A673 (cell line): ENCODE measurements at regions not wholly inside any gene's neighbourhood (a gene's known extent, or its start where the extent isn't known, plus 50 kb on each side); places are given as distances from the start of the nearest gene placed in this dataset.

Source experiments
- CTCF ChIP-seq: fragments of 300-800, 200-600 bp; sonication (generic); conservative IDR thresholded peaks from 2 replicates; pipeline ENCODE4 v1.5.1; 2017; ENCODE audit warnings: low read depth, mild to moderate bottlenecking, antibody characterized with exemption, low read length, moderate library complexity, mixed read lengths
- EZH2 ChIP-seq: fragments of 200-600 bp; sonication (generic); IDR thresholded peaks from 2 replicates; pipeline ENCODE4 v1.6.1; 2017; ENCODE audit warnings: borderline replicate concordance, low read depth, mild to moderate bottlenecking, mixed read lengths, antibody characterized with exemption, low read length; ENCODE audit not compliant: poor library complexity, severe bottlenecking

- TF ChIP-seq CTCF: no peak
- TF ChIP-seq EZH2: no peak
Observed at GRCh38 chr12:30463636-30464035, 232.0 kb downstream of the IPO8 start.
